ENCODE measurements at regions not wholly inside any gene's neighbourhood (a gene's known extent, or its start where the extent isn't known, plus 50 kb on each side); places are given as distances from the start of the nearest gene placed in this dataset.
A peak's percentile ranks its signal among the peaks of the same experiment; 100 is the strongest.

DNA sequence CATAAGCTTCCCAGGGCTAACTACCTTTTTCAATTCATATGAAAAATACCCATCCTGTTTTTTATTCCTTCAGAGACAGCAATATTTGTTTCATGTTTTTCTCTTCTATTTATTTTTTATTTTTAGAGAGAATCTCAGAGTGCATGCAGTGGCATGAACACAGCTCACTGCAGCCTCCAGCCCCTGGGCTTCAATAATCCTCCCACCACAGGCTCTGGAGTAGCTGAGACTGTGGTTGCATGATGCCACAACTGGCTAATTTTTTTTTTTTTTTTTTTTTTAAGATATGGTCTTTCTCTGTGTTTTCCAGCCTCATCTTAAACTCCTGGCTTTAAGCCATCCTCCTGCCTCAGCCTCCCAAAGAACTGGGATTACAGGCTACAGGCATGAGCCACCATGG, 296.7 kb upstream of the AKR1E2 start:
- DNase-seq (ENCODE audit: low spot score), result no peak

DNA sequence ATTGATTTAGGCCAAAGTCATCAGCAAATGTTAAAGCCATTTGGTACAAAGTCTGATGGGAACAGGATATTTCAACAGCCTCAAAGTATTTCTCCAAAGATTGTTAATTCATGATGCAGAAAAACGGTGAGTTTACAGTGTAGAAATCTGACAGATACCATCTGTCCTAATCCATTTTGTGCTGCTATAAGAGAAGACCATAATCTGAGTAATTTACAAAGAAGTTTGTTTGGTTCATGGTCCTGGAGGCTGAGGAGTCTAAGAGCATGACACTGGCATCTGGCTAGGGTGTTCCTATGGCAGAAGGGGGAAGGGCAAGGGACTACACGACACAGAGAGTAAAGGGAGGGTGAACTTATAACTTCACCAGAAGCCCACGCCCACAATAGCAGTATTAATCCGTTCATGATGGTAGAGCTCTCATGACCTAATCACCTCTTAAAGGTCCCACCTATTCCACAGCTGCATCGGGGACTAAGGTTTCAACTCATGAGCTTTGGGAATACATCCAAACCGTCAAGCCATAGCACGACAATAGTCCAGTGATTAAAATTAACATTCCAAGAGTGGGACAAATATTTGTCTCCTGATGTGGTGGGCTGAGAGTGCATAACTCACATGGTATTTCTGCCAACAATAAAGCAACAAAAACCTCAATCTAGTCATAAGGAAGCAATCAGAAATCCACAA, 298.6 kb upstream of the AKR1E2 start:
- DNase-seq (ENCODE audit: low spot score), result peak; percentile 44

DNA sequence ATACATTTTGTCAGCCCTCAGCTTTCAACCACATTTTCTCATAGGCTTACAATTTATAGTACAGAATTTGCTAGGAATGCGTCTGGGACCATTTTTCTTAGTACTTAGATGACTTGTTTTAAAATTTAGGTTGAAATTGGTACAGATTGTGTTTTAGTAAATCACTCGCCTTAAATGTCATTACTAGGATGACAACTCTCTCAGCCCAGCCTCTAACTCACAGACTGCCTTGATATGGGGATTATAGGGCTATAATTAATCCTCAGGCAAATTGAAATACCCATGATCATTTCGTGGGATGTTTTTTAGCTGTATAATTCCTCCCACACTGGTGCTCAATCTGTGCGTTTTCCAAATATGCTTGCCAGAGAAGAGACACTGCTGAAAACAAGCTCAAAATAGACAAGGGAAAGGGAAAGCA, 299.7 kb upstream of the AKR1E2 start:
- no peak for DNase-seq (ENCODE audit: low spot score)

DNA sequence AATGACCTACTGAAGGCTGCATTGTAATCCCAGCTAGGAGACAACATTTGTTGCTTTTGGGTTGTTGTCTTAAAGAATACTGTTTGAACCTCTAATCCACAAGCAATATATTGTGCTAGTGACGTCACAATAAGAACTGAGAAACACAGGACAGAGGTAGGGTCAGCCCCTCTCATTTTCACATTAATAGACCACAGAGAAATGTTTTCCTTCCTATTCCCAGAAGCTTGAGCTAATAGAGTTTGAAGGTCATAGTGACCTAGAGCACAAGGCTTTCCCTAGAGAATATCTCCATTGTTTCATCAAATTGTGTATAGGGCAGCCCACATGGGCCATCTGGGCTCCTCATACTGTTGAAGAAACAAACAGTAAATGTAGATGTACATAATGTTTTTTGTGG, 300.9 kb upstream of the AKR1E2 start:
- DNase-seq (ENCODE audit: low spot score), result no peak

DNA sequence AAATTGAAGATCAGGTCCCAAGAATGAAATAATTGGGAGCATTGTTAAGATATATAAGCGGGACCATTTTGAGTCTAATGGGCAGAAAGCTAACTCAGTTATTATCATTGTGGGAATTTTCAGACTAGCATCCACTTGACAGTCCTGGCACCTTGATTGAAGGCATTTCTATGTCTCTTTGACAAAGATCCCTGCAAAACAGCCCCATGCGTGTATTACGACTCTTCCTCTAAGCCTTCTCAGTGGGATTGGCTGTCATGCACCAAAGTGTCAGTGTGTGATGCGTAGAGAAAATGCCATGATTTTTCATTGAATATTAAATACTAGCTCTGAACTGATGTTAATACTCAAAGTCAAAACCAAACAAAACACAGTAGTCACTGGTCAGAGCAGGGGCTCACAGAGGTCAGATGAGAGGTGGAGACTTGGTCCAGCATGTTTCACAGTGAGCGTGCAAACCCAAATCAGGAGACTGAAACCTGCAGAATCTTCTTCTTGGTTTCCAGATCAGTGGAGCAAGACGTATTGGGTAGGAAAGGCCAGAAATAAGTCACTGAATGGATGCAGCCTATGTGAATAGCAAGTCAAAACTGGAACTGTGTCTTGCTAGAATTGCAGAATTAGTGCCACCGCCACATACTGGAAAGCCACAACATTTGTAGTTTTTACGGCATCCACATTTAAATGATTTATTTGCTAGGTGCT, 303.6 kb upstream of the AKR1E2 start:
- DNase-seq (ENCODE audit: low spot score), result no peak

DNA sequence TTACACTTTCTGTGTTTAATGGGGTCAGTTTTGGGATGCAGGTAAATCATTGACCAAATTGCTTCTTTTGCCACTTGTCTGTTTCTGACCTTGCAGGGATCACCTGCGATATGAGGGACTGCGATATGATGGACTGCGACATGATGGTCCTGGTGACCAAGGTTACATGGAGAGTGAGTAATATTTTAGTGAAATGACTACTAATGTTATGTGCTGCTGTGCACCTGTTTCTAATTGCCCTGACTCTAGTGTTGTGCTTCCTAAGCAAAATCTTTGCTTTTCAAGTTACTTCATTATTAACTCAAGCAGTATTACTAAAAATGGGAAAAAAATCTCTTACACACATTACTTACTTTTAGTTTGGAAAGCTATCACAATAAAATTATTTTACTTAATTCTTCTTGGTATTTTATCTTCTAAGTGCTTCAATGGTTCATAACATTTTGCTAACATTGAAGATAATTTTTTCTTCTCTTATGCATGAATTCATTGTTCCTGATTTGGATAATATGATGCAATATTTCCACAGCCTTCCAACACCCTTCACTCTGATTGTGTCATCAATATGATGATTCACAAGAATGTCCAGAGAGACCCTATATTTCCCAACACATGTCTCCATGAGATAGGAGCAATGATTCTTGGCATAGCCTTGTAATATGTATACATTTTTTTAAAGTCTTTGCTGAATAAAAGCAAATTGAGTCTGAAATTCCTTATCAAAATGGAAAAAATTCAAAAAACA, 306.2 kb upstream of the AKR1E2 start:
- DNase-seq (ENCODE audit: low spot score), result no peak

DNA sequence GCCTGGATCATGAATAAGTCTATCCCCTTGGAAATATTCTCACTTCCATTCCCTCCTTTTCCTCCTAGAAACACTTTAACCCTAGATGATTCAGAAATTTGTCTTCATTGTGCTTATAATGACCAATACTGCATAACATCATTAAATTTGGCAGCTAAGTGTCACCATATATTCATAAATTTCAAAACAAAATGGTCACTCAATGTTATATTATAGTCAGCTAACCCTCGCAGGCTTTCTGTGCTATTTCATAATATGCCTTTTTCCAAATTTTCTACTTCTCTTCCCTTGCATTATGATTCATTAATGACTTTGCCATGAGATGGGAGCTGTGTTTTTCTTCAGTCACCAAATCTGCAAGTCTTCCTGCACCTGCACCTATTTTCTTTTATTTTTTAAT, 308.3 kb upstream of the AKR1E2 start:
- DNase-seq (ENCODE audit: low spot score), result no peak

DNA sequence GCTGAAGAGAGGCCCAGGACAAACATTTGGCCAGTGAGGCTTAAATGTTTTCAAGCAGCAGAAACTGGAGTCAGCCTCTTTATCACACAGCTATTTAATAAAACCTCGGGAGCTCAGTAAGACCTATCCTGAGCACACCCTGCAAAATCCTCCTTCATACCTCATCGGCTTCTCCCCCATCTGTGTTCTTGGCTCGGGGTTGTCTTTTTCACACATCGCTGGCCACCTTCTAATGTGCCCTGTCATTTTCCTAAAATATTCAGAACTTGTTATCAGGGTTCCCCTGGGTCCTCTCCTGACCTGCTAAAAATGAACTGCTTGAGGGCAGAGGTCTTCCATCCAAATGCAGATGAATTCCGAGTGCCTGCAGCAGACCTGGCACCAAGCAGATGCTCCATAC, 310.3 kb upstream of the AKR1E2 start:
- DNase-seq (ENCODE audit: low spot score), result no peak

DNA sequence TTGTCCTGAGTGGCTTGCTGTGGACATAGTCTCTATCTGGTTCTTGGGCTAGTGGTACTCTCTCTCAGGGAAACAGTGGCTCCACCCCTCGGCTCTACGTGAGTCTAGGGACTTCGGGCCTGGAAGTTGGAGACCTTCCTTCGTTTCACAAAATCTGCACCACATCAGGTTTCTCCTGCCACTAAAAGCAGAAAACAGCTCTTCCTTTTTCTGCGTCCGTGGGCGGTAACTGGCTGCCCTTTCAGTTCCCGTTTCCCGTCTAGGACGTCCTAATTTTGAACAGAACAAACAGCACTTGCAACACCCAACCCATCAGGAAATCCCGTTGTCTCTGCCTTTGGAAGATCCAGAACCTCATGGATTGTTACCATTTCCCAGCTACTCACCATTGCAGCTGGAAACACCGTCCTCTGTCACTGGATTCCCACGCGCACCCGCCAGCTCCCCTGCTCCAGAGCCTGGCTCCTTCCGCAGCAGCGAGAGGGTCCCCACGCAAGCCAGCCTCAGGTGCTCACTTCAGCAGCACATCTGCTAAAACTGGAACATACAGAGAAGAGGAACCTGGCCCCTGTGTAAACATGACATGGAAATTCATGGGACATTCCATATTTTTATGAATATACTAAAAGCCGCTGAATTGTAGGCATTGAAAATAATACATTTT, 311.4 kb upstream of the AKR1E2 start:
- no peak for DNase-seq (ENCODE audit: low spot score)

DNA sequence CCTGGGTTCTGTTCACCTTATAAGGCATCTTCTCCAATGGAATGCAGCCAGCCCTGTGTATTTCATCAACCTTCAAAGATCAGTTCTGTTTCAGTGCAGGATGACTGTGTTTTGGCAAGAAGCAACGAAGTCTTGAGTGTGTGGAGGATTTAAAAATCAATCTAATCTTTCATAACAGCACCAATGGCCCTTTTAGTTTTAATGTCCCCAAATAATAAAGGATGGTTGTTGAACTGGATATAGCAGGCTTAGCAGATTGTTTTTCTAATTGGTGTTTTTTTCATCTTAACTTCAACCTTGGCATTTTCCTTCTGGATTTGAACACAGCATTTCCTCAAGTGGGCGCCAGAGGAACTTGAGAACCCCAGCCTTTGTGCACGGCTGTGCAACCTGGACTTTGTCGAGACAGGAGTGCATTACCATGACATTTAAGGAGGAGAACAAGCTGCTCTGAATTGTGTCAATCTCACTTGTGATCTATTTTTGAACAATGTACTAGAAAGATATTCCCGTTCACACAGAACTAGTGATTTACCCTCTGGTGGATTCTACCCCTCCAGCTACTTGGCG, 313.3 kb upstream of the AKR1E2 start:
- peak; percentile 54 for DNase-seq (ENCODE audit: low spot score)

DNA sequence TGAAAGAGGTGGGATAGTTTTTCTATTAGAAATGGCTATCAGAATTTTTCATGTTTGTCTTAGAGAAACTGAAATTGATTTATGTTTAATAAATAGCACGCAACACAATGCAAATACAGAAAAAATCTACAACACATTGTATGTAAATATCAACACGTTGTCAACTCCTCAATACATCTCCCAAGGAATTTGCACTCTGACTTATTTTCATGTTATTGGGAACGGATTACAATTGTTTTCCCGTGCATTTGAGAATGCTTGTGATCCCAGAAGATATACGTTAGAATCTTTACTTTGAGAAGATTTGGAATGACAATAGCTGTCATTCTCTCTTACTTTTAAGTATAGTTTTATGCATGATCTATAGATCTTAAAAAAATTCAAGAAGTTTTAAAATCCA, 313.8 kb upstream of the AKR1E2 start:
- no peak for DNase-seq (ENCODE audit: low spot score)

DNA sequence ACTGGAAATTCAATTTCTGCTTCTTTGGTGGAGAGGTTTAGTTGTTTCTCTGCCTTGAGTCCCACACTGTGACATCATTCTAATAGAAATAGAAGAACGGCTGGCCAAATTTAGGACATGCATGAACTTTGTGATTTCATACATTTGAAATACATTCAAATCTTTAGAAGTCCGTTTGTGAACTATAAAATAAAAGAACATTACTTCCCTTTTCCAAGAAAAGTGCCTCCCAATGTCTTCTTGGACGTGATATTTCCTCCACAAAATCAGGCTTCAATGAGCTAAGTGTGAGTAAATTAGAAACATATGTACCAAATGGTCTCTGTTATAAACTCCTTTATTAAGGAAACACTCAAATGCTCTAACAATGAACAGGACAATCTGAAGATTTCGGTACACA, 314.5 kb upstream of the AKR1E2 start:
- no peak for DNase-seq (ENCODE audit: low spot score)

DNA sequence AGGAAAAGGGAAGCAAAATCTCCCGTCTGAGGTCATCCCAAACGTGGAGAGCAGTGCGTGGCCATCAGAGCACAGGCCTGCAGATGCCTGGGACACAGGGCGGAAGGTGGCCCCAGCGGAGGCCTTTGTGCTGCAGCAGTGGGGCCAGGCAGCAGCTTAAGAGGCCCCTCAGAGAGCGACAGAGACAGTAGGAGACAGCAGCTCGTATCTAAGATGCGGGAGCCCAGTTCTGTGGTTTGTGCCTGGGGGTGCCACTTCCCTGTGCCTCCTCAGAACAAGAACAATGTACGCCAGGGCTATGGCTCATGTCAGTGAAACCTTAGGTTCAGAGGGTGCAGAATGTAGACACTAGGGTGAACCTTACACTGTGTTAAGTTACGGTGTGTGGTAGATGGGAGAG, 316.6 kb upstream of the AKR1E2 start:
- DNase-seq (ENCODE audit: low spot score), result no peak

DNA sequence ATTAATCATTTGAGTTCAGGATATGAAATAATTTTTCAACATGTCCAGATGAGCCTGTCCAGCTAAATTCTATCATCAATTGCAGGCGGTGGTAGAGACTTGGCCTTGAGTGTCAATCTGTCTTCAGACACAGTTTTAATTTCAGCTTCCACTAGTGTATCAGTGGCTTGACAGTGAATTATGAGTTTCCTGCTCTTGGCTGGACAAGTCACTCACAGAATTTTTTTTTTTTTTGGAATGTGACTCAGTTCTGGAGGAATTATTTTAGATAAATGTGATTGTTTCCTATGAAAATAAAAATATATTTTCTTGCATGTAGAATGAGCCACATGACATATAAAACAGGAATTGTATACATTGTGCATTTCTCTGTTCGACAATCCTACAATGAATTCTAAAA, 319.9 kb upstream of the AKR1E2 start:
- DNase-seq (ENCODE audit: low spot score), result no peak

DNA sequence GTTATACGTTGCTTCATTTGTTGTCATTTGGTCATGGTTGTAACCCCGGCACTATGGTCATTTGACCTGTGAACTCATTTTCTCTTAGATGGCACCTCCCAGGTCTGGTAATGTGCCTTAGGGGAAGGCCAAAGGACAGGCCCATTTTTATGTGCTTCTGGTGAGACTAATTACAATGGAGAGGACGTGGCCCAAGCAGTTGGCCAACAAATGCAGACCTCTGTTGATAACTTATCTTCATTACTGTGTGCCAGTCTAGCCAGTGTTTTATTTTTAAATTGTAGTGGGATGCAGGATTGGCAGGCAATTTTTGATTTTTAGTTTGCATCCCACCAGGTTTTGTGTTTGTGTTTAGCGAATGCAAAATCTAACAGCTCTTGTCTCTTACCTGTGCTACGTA, 321.5 kb upstream of the AKR1E2 start:
- DNase-seq (ENCODE audit: low spot score), result no peak

DNA sequence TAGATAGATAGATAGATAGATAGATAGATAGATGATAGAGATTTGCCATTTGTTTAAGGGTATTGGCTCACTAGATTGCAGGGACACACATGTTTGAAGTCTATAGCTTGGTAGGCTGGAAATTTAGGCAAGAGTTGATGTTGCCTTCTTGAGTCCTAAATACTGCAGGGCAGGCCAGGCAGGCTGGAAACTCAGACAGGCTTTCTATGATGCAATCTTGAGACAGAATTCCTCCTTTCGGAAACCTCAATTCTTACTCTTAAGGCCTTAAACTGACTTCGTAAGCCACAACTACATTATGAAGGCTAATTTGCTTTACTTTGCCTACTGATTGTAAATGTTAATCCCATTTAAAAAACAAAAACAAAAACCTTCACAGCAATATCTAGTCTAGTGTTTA, 322.9 kb upstream of the AKR1E2 start:
- no peak for DNase-seq (ENCODE audit: low spot score)

DNA sequence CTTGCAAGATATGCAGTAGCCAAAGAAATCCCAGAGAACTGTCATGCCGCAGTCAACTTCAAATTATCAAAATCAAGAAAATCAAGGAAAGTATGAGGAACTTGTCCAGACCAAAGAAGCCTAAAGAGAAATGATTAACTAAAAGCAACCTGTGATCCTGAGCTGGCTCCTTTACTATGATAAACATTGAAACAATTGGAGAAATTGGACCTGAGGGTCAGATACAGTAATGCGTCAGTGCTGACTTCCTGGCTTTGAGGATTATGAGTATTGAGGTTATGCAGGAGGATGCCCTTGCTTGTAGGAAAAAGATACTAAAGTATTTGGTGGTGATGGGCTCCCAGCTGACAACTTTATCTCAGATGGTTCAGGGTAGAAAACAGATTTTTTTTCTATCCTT, 324.7 kb upstream of the AKR1E2 start:
- no peak for DNase-seq (ENCODE audit: low spot score)

DNA sequence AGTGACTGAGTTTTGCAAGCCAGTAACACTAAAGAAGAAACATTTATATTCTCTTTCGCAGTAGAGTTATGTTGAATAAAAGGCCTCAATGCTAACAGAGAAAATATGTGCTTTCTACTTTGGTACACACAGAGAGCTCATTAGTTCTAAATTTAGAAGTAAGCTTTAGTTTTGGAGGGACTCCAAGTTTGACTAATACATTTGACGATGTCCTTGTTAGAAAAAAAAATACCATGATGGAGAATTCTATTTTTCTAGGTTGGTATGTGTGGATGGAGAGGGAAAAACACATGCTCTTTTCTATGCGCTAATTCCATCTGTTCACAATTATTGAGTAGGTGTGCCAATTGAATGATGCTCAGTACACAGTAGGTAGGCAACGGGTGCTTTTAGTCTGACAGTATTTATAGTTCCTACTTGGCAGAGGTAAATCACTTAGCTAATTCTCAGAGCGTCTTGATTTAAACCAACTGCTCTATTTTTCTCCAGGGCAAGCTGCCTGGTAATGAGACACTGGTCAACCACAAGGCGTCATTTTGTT, 327.2 kb upstream of the AKR1E2 start:
- DNase-seq (ENCODE audit: low spot score), result peak; percentile 31

DNA sequence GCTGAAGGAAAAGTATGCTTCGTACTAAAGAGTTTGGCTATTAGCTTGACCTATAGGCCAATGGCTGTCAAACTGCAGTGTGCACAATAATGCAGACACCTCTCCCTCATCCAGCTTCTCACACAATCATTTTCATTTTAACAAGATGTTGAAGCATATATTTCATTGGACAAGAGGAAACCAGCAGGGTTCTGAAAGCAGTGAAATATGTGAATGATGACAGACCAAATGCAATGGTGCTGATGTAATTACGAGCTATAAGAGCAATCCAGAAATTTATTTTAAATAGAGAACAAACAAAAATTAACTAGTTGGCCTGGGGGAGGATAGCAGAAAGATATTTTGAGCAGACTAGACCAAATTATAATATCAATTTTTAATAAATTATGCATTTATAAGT, 331.5 kb upstream of the AKR1E2 start:
- DNase-seq (ENCODE audit: low spot score), result no peak

DNA sequence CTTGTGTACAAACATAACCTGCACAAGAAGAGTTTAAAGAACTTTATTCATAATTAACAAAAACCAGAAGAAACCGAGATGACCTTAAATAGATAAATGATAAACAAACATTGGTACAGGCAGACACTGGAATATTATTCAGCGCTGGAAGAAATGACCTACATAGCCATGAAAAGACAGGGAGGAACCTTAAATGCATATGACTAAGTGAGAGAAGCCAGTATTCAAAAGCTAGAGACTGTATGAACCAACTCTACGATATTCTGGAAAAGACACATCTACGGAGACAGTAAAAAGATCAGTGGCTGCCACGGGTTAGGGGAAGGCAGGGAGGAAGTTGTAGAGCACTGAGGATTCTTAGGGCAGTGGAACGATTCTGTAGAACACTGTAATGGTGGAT, 333.8 kb upstream of the AKR1E2 start:
- no peak for DNase-seq (ENCODE audit: low spot score)

DNA sequence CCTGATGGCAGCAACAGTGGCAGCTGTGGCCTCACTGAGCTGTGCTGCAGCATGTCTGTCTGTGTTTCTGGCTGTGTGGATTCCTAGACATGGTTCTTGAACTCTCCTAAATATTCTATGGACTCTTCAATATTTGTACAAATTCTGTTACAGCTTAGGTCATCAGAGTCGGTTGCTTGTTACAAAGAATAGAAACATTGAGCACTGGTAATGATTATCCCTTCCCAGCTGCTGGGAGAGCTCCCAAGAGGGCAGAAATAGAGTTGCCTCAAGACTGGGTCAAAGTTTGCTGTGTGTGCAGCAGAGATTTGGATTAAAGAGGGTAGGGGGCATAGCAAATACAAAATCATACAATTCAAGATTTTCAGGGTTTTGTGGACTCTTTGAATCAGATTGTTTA, 337.1 kb upstream of the AKR1E2 start:
- no peak for DNase-seq (ENCODE audit: low spot score)

DNA sequence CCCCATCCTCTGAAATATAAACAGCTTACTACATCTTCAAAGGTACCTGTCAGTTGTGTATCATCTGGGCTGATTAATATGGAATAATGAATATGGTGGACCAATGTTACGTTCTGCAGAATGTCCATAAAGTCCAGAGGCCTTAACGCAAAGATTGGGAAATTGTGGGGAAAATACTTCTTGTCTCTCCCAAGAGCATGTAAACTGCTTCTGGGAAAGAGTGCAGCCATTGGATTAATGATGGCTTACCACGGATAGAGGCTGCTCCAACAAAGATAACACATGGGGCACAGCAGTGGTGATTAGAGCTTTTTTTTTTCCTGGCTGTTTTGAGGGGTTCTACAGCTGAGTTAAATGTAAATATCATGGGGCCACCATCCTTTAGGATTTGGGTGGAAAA, 340.4 kb upstream of the AKR1E2 start:
- no peak for DNase-seq (ENCODE audit: low spot score)
